ENCODE measurements at regions not wholly inside any gene's neighbourhood (a gene's known extent, or its start where the extent isn't known, plus 50 kb on each side); places are given as distances from the start of the nearest gene placed in this dataset.

DNA sequence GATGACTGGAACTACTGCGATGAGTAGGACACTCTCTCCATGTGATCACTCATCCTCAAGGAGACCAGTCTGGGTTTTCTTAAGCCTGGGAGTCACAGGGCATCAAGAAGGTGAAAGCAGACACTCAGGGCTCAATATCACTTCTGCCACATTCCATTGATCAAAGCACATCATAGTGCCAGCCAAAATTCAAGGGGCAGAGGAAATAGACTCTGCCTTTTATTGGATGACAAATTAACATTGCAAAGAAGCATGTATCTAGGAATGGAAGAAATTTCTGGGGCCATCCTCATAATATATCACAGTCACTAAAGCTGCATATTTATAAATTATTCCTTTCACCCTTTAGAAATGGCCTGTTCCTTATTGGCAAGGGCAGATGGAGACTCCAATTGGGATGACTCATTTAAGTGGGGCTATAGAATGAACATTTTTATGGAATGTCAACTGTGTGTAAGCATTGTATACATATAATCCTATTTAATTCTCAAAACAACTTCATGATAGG lies 114.8 kb upstream of the CDC42EP3 start:
- DNase-seq (ENCODE audit: low spot score) = no peak
- TF ChIP-seq, protein P1, sequence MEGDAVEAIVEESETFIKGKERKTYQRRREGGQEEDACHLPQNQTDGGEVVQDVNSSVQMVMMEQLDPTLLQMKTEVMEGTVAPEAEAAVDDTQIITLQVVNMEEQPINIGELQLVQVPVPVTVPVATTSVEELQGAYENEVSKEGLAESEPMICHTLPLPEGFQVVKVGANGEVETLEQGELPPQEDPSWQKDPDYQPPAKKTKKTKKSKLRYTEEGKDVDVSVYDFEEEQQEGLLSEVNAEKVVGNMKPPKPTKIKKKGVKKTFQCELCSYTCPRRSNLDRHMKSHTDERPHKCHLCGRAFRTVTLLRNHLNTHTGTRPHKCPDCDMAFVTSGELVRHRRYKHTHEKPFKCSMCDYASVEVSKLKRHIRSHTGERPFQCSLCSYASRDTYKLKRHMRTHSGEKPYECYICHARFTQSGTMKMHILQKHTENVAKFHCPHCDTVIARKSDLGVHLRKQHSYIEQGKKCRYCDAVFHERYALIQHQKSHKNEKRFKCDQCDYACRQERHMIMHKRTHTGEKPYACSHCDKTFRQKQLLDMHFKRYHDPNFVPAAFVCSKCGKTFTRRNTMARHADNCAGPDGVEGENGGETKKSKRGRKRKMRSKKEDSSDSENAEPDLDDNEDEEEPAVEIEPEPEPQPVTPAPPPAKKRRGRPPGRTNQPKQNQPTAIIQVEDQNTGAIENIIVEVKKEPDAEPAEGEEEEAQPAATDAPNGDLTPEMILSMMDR (IDR thresholded peaks at IDR 0.05) = no peak
- ATAC-seq (ENCODE audit: low FRiP score) = no peak

DNA sequence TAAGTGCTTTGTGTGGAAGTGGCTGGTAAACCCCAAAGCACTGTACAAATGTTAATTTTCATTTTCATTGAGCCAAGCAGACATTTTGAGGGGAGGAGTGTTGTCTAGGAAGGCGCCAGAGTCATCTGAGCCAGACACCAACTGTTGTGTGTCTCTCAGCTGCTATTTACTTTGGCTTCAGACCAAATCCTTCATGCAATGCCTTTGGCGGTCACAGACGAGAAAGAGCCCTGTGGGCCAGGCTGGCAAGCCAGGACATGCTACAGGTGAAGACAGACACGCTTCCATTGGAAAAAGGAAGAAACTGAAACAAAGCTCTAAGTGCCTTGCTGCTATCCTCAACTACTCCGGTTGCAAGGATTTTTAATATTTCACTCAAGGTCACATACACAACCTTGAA lies 115.4 kb upstream of the CDC42EP3 start:
- TF ChIP-seq, protein P1 (IDR thresholded peaks at IDR 0.05) = no peak
- DNase-seq (ENCODE audit: low spot score) (no peak), ATAC-seq (ENCODE audit: low FRiP score) (no peak)

DNA sequence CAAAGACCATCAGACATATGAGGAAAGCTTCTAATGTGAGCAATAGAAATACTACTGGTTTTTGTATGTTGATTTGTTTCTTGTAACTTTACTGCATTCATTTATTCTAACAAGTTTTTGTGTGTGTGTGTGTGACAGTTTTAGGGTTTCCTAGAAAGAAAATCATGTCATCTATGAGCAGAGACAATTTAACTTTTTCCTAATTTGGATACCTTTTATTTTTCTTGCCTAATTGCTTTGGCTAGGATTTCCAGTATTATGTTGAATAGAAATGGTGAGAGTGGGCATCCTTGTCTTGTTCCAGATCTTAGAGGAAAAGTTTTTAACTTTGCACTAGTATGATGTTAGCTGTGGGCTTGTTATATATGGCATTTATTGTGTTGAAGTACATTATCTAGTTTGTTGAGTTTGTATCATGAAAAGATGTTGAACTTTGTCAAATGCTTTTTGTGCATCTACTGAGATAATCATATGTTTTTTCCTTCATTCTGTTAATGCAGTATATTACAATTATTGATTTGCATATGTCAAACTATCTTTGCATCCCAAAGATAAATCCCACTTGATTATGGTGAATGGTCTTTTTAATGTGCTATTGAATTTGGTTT lies 117.3 kb upstream of the CDC42EP3 start:
- TF ChIP-seq, protein P1 (IDR thresholded peaks at IDR 0.05) = no peak
- DNase-seq (ENCODE audit: low spot score) (no peak), ATAC-seq (ENCODE audit: low FRiP score) (no peak)

DNA sequence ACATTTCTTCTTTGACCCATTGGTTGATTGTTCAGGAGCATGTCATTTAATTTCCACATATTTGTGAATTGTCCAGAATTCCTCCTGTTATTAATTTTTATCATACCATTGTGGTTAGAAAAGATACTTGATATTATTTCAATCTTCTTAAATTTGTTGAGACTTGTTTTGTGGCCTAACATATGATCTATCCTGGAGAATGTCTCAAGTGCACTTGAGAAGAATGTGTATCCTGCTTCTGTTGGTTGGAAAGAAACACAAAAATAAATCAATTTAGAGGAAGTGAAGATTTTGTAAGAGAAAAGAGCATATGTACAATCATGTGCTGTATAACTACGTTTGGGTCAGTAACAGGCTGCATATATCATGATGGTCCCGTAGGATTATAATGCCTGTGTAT lies 118.6 kb upstream of the CDC42EP3 start:
- DNase-seq (ENCODE audit: low spot score) (no peak), ATAC-seq (ENCODE audit: low FRiP score) (no peak)
- TF ChIP-seq, protein P1 (IDR thresholded peaks at IDR 0.05) = no peak

DNA sequence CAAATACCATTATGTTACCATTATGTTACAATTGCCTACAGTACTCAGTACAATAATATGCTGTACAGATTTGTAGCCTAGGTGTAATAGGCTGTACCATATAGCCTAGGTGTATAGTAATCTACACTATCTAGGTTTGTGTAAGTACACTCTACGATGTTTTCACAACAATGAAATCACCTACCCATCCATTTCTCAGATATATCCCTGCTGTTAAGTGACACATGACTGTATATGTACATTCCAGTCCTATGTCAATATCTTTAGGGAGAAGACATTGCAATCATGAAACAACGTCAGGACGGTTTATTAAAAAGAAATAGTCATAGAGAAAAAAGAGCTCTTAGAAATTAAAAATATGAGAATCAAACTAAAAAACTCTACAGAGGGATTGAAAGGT lies 119.0 kb upstream of the CDC42EP3 start:
- no peak for DNase-seq (ENCODE audit: low spot score)
- TF ChIP-seq, protein P1 (IDR thresholded peaks at IDR 0.05) = no peak
- ATAC-seq (ENCODE audit: low FRiP score) = no peak

DNA sequence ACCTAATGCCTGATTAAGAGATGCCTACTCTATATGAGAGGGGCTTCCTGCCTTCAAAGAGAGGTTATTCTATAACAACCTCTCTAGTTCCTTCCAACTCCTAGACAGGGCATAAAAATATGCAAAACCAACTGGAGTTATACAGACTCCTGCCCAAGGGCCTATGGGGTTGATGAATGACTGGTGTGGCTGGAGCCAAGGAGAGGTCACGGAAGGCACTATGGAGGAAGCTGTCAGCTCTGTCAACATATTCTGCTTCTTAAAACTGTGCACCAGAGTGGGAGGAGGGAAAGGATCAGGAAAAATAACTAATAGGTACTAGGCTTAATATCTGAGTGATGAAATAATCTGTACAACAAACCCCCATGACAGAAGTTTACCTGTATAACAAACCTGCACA lies 120.9 kb upstream of the CDC42EP3 start:
- no peak for ATAC-seq (ENCODE audit: low FRiP score)
- no peak for DNase-seq (ENCODE audit: low spot score)
- TF ChIP-seq, protein P1 (IDR thresholded peaks at IDR 0.05) = no peak

DNA sequence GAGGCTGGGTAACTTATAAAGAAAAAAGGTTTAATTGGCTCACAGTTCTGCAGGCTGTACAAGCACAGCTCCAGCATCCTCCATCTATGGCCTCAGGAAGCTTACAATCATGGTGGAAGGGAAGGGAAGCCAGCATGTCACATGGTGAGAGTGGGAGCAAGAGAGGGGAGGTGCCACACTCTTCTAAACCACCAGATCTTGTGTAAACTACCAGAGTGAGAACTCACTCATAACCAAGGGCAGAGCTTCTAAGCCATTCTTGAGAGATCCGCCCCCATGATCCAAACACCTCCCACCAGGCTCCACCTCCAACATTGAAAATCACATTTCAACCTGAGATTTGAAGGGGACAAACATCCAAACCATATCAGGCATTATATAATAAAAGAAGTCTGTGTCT lies 121.6 kb upstream of the CDC42EP3 start:
- no peak for DNase-seq (ENCODE audit: low spot score)
- no peak for ATAC-seq (ENCODE audit: low FRiP score)
- TF ChIP-seq, protein P1 (IDR thresholded peaks at IDR 0.05) = no peak
